ENCODE measurements at regions not wholly inside any gene's neighbourhood (a gene's known extent, or its start where the extent isn't known, plus 50 kb on each side); places are given as distances from the start of the nearest gene placed in this dataset.
"Not testable (repeated sequence)": the region's sequence is repeated elsewhere in the genome, so short reads cannot be mapped to it uniquely, and the experiment has no call there.

DNA sequence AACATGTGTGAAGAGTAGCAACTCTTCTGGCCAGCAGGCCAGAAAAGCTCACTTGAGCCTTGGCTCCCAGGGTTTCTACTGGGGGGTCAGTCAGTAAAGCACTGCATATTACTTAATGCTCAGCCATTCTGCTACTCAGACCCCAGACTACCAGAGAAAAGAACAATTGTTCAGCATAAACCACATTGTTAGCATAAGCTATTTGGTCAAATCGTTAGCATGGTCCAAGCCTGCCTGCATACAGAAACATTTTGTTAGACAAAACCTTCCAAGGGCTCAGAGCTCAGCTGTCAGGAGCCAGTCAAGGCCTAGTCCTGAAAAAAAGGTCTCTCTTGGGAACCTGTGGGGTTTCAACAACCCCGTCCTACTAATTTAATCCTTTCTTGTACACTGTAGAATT is 449.3 kb downstream of the PRR16 start:
- DNase-seq (ENCODE audit: low spot score) (no peak), ATAC-seq (no peak)

DNA sequence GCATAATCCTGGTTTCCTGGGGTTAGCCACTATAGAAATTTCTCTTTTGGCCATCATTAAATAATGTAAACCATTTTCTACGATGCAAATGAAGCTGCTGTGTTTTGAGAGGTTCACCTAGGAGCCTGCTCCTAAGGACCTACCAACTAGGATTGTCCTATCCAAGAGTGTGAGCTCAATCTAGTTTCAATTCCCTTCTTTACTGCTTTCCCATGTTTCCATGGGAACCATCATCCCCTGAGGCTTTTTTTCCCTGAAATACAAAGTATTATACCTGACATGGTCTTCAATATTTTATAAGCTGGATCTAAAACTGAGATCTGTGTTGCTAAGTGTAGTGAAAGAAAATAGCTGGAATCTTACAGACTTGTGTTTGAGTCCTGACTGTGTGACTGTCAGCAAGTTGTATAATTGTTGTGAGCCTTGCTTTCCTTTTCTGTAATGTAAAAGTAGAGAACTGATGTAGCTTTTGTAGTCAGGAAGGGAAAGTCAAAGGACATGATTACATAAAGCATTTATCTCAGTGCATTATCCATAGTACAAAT is 453.2 kb downstream of the PRR16 start:
- no peak for DNase-seq (ENCODE audit: low spot score)
- no peak for ATAC-seq

DNA sequence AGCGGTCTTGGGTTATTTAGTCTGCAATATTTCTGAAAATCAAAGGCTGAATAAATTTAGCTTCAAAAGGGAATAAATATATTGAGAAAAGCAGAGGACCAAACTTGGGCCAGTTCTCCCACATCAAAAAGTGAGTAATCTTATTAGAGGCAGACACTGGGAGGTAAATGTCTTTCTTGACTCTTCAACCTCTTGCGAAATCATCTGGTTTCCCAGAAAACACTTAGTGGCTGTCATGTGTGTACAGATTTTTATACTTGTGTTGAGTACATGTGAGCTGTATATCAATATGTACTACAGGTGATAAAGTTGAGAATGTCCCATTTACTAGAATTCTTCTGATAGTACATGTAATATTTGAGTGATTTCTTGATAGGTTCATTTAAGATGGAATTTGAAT is 454.9 kb downstream of the PRR16 start:
- DNase-seq (ENCODE audit: low spot score) (no peak), ATAC-seq (no peak)

DNA sequence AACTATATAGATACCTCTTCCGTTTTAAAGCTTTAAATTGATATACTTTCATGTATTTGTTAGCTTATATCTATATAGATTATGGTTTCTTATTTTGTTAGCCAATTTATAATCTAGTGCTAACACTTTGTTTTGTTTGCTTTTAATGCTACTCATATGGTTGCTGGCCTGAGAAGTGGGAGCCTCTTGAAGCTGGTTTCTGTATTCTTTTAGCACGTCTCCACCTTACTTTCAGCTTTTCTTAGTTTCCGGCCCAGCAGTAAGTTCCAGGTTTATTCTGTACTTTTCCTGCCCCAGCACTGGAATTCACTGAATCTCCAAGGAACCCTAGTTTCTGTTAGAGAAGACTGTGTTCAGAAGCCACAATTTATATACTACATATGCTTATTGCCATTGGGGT is 458.9 kb downstream of the PRR16 start:
- DNase-seq (ENCODE audit: low spot score) (no peak), ATAC-seq (no peak)

DNA sequence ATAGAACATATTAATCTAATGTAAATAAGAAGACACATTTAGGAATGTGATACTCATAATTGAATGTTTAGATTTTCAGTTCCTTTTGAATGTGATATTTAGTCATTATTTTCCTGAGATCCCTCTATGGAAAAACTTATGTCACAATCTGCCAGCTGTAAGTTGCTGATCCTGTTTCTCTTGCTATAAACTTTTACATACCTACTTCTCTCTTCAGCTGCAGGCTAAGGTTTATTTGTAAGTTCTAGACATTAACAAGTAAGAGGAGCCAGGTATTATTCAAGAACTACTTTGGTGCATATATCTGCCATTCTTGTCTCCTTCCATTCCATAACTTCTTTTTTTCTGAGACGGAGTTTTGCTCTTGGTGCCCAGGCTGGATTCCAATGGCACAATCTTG is 462.4 kb downstream of the PRR16 start:
- DNase-seq (ENCODE audit: low spot score), result no peak
- ATAC-seq, result no peak

DNA sequence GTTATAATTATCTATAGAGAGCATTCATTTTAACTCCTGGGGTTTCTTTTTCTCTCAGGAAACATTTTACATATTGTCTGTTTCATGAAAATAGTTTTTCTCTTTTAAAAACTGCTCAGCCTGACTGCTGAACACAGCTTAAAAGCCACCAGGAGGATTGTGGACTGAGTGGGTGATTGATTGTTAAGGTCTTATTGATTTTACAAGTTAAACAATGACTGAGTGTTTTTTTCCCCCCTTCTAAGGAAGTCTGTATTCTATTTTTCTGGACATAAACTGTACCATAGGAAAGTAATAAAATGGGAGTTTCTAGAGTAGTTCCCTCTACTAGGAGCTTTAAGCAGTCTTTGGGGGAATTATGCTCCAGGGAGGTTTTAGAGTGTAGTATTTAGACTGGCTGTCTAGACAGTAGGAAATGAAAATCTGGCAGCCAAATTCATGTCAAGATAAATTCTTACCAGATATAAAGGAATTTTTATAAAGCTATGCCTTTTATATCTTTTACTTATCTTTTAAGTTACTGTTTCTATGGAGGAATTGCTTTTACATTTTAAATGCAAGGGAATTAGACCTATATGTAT is 463.9 kb downstream of the PRR16 start:
- no peak for DNase-seq (ENCODE audit: low spot score)
- ATAC-seq, result peak; percentile 72

DNA sequence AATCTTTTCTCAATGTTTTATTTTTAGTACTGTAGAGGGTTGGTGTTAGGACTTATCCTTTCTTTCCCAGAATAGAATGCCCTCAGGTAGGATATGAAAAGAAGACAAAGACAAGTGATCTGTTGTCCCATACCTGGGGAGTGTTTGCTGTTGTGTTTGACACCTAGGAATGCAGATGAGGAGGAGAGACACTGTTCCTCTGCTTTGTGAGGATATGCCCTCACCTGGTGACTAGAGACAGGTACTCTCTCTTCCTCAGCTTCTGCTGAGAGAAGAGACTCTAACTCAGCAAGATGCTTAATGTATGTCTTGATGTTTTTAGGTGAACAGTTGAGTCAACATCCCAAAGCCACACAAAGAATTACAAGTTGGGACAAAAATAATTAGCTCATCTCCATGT is 468.4 kb downstream of the PRR16 start:
- no peak for ATAC-seq
- DNase-seq (ENCODE audit: low spot score), result no peak

DNA sequence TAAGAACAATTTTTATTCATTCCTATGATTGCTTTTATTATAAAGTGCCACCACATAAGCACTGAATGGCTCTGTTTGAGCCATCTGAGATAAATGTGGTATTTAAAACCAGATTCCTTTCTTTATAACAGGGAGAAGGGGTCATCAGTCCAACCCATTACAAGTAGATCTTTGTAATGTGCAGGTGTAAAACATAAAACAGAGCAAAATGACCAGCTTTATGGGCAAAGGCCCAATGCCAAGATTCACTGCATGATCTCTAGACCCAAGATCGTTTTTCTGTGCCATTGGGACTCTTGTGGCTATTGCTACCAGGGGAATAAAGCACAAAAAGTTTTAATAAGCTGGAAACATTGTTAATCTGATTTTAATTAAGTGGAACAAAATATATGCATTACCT is 469.9 kb downstream of the PRR16 start:
- no peak for DNase-seq (ENCODE audit: low spot score)
- ATAC-seq, result no peak

DNA sequence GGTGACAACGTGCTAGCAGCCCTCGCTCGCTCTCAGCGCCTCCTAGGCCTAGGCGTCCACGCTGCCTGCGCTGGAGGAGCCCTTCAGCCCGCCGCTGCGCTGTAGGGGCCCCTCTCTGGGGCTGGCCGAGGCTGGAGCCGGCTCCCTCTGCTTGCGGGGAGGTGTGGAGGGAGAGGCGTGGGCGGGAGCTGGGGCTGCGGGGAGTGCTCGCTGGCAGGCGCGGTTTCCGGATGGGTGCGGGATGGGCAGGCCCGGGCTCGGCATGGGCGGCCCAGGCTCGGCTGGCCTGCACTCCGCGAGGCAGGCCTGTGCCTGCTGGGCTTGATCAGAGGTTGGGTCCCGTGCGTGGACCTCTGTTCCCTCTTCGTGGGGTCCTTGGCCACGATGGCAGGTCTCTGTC is 472.6 kb downstream of the PRR16 start:
- ATAC-seq (no peak), DNase-seq (ENCODE audit: low spot score) (no peak)

DNA sequence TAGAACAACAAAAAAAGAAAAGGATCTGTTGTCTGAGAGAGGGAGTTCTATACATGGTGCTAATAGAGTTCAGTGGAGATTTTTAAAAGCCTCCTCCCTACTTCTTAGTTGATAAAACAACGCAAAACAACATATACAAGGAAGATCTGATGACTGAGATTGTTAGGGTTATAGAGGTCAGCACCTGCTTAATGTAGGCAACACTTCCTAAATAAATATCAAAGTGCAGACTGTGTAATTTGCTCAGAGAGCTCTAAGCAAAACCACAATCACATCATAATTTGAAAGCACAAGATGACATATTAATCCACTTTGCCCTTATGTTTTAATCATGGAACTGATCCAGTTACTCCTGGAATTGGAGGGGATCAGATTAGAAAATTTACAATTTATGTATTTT is 474.5 kb downstream of the PRR16 start:
- ATAC-seq (peak; percentile 80), DNase-seq (ENCODE audit: low spot score) (no peak)

DNA sequence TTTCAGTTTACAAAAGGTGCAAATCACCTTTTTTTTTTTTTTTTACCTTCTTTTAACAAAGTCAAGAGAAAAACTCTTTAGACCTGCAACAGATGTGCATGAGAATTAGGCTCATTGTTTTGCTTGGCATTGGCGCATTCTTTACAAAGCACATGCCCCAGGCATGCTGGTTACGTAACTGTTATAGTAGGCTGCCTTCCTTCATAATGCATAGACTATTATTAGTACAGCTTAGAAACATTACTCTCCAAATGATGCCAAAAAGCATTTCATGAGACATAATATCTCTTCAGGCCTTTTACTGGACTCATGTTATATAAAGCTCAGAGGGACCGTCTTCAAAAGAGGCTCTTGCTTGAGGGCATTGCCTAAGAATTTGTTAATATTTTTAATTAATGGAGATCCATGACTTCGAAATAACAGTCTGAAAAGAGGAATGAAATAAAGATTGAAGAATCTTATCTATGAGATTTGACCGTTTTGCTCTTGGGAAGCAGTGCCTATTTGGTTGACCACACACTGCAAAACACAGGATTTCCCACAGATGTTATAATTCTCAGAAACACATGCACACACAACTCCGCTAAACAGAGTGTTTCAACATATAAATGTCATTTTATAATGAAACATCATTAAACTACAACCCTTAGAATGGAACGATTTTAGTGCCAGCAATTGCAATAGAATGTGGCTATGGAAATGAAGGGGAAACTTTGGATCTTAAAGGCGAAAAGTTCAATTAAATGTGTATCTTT is 478.7 kb downstream of the PRR16 start:
- ATAC-seq, result no peak
- DNase-seq (ENCODE audit: low spot score), result no peak

DNA sequence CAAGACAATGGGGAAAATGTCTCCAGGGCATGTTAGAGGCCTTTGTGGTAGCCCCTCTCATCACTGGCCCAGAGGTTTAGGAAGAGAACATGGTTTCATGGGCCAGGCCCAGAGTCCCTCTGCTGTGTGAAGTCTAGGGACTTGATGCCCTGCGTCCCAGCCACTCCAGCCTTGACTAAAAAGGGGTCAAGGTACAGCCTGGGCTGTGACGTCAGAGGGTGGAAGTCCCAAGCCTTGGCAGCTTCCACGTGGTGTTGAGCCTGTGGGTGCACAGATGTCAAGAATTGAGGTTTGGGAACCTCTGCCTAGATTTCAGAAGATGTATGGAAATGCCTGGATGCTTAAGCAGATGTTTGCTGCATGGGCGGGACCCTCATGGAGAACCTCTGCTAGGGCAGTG is 485.5 kb downstream of the PRR16 start:
- ATAC-seq; DNase-seq (ENCODE audit: low spot score): not testable (repeated sequence)

DNA sequence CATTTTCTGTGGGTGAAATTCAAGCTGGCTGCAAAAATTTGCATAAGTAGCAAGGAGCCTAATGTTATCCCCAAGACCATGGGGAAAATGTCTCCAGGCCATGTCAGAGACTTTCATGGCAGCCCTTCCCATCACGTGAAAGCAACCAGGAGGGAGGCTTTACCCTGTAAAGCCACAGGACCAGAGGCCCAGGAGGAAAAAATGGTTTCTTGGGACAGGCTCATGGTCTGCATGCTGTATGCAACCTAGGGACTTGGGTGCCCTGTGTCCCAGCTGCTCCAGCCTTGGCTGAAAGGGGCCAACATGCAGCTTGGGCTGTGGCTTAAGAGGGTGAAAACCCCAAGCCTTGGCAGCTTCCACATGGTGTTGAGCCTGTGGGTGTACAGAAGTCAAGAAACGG is 489.3 kb downstream of the PRR16 start:
- ATAC-seq; DNase-seq (ENCODE audit: low spot score): not testable (repeated sequence)

DNA sequence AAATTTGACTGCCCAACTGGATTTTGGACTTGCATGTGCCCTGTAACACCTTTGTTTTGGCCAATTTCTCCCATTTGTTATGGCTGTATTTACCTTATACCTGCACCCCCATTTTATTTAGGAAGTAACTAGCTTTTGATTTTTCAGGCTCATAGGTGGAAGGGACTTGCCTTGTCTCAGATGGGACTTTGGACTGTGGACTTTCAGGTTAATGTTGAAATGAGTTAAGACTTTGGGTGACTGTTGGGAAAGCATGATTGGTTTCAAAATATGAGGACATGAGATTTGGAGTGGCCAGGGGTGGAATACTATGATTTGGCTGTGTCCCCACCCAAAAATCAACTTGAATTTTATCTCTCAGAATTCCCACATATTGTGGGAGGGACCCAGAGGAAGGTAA is 490.2 kb downstream of the PRR16 start:
- no peak for DNase-seq (ENCODE audit: low spot score)
- ATAC-seq, result no peak

DNA sequence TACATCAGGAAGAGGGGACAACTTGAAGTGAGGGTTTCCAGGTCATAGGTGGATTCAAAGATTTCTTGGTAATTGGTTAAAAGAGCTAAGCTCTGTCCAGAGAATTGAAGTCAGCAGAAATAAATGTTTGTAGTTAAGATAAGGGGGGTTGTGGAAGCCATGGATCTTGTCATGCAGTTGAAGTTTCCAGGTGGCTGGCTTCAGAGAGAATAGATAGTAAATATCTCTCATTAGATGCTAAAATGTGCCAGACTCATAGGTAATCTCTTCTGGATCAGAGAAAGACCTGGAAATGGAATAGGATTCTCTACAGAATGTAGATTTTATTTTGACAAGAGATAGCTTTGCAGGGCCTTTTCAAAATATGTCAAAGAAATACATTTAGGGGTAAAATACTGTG is 491.7 kb downstream of the PRR16 start:
- no peak for ATAC-seq
- no peak for DNase-seq (ENCODE audit: low spot score)

DNA sequence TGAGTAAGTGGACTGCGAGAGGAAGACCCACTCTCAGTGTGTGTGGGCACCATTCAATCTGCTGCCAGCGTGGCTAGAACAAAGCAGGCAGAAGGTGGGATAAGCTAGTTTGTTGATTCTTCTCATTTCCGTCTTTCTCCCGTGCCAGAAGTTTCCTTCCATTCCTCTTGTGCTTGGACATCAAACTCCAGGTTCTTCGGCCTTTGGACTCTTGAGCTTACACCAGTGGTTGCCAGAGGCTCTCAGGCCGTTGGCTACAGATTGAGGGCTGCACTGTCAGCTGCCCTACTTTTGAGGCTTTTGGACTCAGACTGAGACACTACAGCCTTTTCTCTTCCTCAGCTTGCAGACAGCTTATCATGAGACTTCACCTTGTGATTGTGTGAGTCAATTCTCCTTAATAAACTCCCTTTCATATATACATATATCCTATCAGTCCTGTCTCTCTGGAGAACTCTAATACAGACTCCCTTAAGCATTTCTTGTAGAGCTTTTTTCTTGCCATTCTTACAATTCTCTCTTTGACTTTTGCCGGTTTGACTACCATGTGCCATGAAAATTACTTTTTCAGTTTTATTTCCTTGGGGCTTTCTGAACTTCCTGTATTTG is 494.9 kb downstream of the PRR16 start:
- peak; percentile 99 for ATAC-seq
- peak; percentile 72 for DNase-seq (ENCODE audit: low spot score)

DNA sequence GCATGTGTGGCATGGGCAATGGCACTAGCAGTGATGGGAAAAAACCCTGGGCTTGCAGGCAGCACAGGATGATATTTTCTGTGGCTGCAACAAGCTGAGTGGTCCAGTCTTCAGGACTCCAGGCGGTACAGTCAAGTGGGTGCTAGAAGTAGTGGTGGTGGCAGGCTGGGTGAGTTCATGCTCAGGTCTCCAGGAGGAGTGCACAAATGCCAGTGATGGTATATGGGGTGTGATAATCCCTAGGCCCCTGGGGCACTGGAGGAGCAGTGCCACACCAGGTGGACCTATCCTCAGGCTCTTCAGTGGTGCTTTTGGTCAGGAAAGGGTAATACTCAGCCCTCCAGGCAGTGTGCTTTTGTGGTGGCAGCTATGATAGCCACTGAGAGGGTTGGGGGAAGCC is 496.4 kb downstream of the PRR16 start:
- DNase-seq (ENCODE audit: low spot score) (no peak), ATAC-seq (no peak)

DNA sequence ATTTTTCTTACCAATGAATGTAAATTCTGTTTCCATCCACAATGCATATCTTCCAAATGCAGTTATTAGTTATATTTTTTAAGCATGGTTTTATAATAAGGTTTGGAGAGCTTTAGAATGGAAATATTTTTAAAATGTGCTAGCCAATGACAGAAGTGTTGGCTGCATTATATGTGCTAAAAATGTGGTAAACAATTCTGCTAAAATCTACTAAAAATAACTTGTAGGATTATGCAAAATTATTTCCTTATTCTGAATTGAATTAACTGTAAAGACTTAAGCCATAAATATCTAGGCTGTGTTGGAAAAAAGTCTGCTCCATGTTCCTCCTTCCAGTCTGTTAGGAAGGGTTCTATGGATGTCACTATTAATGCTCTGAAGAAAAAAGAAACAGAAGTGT is 503.3 kb downstream of the PRR16 start:
- ATAC-seq (no peak), DNase-seq (ENCODE audit: low spot score) (no peak)

DNA sequence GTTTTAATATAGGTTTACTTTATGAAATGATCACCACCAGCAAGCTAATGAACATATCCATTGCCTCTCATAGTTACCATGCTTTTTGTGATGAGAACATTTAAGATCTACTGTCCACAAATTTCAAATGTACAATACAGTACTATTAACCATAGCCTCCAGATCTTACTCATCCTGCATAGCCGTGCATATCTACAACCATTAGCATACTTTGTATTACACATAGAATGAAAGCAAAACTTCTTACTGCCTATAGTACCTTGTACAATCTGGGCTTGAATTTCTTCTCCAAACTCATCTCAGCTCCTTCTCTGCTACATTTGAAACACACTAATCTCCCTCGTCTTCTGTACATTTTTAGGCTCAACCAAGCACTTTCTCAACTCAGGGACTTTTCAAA is 510.6 kb downstream of the PRR16 start:
- ATAC-seq (no peak), DNase-seq (ENCODE audit: low spot score) (no peak)

DNA sequence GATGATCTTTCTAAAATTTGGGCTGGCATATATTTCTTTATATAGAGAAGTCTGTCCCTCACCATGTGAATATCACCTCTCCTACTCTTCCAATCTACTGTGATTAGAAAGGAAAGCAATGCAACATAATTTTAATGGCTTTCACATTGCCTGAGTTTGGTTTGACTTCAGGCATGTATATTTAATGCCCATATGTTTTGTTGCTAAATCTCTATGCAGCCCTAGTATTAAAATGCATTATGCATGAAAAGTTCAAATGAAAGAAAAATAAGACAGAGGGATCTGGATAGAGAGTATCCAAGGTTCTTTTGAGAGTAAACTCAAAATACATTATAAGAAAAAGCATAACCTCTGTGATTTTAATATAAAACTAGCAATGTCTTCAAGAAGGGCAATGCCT is 518.3 kb downstream of the PRR16 start:
- DNase-seq (ENCODE audit: low spot score), result no peak
- no peak for ATAC-seq

DNA sequence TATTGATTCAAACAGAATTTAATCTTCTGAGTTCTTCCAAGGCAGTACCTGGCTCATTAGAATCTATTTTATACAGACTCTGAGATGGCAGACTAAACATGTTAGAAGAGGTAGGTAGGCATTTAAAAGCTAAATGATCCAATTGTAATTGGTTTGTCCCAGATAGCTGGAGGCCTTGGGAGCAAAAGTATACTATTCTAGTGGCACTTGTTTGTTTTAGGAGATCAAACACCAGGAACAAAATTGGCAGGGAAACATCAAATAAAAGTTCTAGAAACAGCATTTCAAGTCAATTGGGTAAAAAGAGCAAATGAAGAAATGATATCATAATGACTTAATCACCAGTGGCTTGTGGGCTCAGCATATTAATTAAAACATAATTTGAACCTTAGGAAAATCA is 521.4 kb downstream of the PRR16 start:
- ATAC-seq (peak; percentile 88), DNase-seq (ENCODE audit: low spot score) (no peak)

DNA sequence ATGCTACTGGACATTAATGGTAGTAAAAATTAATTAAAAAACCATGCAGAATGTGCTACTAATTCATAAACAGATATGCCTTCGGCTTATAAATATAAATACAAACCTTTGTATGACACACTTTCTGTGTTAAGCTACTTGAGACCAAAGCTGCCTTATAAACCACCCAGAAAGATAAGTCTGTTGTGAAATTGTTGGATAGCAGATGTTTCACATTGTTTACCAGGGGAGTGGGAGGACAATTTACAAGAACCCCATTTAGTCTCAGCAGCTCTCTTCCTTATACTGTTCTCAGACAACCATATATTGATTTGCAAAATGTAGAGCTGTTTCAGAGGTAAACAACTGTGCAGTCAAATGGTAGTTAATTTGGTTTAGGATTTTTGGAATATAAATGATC is 524.4 kb downstream of the PRR16 start:
- DNase-seq (ENCODE audit: low spot score) (no peak), ATAC-seq (no peak)
